ACC112 (cell line): ENCODE measurements at regions not wholly inside any gene's neighbourhood (a gene's known extent, or its start where the extent isn't known, plus 50 kb on each side); places are given as distances from the start of the nearest gene placed in this dataset.

ENCODE experiments used
- H2AFZ ChIP-seq: fragments of 200-600 bp; sonication (generic); one replicate; pipeline ENCODE4 v1.6.0; 2017; ENCODE audit warnings: antibody characterized with exemption, low read length; ENCODE audit not compliant: unreplicated experiment
- H3K27ac ChIP-seq: fragments of 200-600 bp; sonication (generic); 2 replicates; pipeline ENCODE4 v1.5.1; 2014; ENCODE audit warnings: low read depth, mild to moderate bottlenecking, antibody characterized with exemption, low read length, moderate library complexity
- H3K27me3 ChIP-seq: fragments of 200-600 bp; sonication (generic); 2 replicates; pipeline ENCODE4 v1.6.1; 2014; ENCODE audit warnings: mild to moderate bottlenecking, antibody characterized with exemption, low read length, moderate library complexity, mixed read lengths; ENCODE audit not compliant: insufficient read depth
- H3K36me3 ChIP-seq: fragments of 200-600 bp; sonication (generic); 2 replicates; pipeline ENCODE4 v1.6.1; 2016; ENCODE audit warnings: mild to moderate bottlenecking, antibody characterized with exemption, low read length, moderate library complexity, mixed read lengths; ENCODE audit not compliant: insufficient read depth
- H3K4me1 ChIP-seq: fragments of 200-600 bp; sonication (generic); one replicate; pipeline ENCODE4 v1.6.1; 2016; ENCODE audit warnings: low read length, mixed read lengths; ENCODE audit not compliant: insufficient read depth, unreplicated experiment, control insufficient read depth
- H3K4me3 ChIP-seq: fragments of 200-600 bp; sonication (generic); 2 replicates; pipeline ENCODE4 v1.5.1; 2014; ENCODE audit warnings: mild to moderate bottlenecking, low read depth, low read length
- H3K79me2 ChIP-seq: fragments of 200-600 bp; sonication (generic); one replicate; pipeline ENCODE4 v1.6.0; 2016; ENCODE audit warnings: low read length; ENCODE audit not compliant: control insufficient read depth, unreplicated experiment, insufficient read depth

GRCh38 chr6:6714118-6714897 lies 125.8 kb downstream of the LY86 start:
- Histone ChIP-seq H3K79me2 (no peaks in the 10 kb centered on the region), H3K4me1 (peaks cover 7% of the 10 kb centered on the region), H3K36me3 (no peaks in the 10 kb centered on the region), H3K27me3 (peaks cover 15% of the 10 kb centered on the region; the same call in 1 of the 2 replicates), H2AFZ (no peak overlapping the region), H3K4me3 (no peak overlapping the region), H3K27ac (no peak overlapping the region)

GRCh38 chr6:6714953-6715352 lies 126.4 kb downstream of the LY86 start:
- H3K4me1 ChIP-seq, result peaks cover 7% of the 10 kb centered on the region
- H3K36me3 ChIP-seq, result no peaks in the 10 kb centered on the region
- no peak overlapping the region for H2AFZ ChIP-seq
- H3K79me2 ChIP-seq, result no peaks in the 10 kb centered on the region
- H3K27me3 ChIP-seq, result peaks cover 9% of the 10 kb centered on the region; the same call in 1 of the 2 replicates
- H3K4me3 ChIP-seq, result no peak overlapping the region
- H3K27ac ChIP-seq, result no peak overlapping the region

- H2AFZ ChIP-seq, result no peak overlapping the region
- no peaks in the 10 kb centered on the region for H3K36me3 ChIP-seq
- H3K4me1 ChIP-seq, result peaks cover 7% of the 10 kb centered on the region
- H3K79me2 ChIP-seq, result no peaks in the 10 kb centered on the region
- H3K27me3 ChIP-seq, result peaks cover 4% of the 10 kb centered on the region; the same call in 1 of the 2 replicates
- no peak overlapping the region for H3K27ac ChIP-seq
- no peak overlapping the region for H3K4me3 ChIP-seq
These were observed 126.9 kb downstream of the LY86 start for GRCh38 chr6:6715465-6715864.

GRCh38 chr6:6716998-6717763 lies 128.7 kb downstream of the LY86 start:
- no peak overlapping the region for H2AFZ ChIP-seq
- H3K4me3 ChIP-seq, result no peak overlapping the region
- no peaks in the 10 kb centered on the region for H3K36me3 ChIP-seq
- H3K79me2 ChIP-seq, result no peaks in the 10 kb centered on the region
- H3K4me1 ChIP-seq, result peaks cover 7% of the 10 kb centered on the region
- H3K27ac ChIP-seq, result no peak overlapping the region
- H3K27me3 ChIP-seq, result no peaks in the 10 kb centered on the region

DNA sequence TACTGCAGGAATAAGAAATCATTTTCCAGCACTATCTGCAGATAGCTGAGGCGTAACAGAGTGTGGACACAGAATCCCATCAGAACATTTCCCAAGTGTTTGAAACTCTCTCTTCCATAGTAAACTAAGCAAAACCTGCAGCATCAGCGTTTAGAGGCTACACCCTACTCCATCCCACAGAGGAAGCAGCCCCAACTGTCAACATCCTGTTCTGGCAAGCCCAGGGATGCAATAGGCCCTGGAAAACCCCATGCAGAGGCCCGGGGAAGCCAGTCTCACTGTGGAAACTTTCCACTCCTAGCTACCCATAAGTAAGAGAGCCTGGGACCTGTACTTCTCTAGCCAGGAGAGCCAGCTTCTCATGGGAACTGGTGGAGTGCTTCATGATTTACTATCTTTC lies 129.4 kb downstream of the LY86 start:
- Histone ChIP-seq H3K27me3 (no peaks in the 10 kb centered on the region), H3K4me1 (peaks cover 3% of the 10 kb centered on the region), H3K79me2 (no peaks in the 10 kb centered on the region), H3K36me3 (no peaks in the 10 kb centered on the region), H3K4me3 (no peak overlapping the region), H3K27ac (no peak overlapping the region), H2AFZ (no peak overlapping the region)

GRCh38 chr6:6721606-6722005 lies 133.1 kb downstream of the LY86 start:
- Histone ChIP-seq H3K4me3 (no peak overlapping the region), H3K36me3 (no peaks in the 10 kb centered on the region), H3K27ac (no peak overlapping the region), H3K79me2 (no peaks in the 10 kb centered on the region), H2AFZ (no peak overlapping the region), H3K4me1 (peaks cover 10% of the 10 kb centered on the region), H3K27me3 (no peaks in the 10 kb centered on the region)

DNA sequence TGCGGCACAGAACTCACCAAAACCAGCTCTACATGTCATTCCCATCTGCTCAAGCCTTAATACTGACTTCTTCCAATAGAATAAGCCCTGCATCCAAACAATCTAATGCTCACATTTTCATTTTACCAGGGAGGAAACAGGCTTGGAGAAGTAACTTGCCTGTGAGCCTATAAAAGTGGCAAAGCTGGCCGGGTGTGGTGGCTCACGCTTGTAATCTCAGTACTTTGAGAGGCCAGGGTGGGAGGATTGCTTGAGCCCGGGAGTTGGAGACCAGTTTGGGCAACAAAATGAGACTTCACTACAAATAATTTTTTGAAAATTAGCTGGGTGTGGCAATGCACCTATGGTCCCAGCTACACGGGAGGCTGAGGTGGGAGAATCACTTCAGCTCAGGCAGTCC lies 133.7 kb downstream of the LY86 start:
- Histone ChIP-seq H3K27ac (no peak overlapping the region), H3K79me2 (no peaks in the 10 kb centered on the region), H3K4me3 (no peak overlapping the region), H2AFZ (no peak overlapping the region), H3K27me3 (no peaks in the 10 kb centered on the region), H3K4me1 (peaks cover 10% of the 10 kb centered on the region), H3K36me3 (no peaks in the 10 kb centered on the region)

GRCh38 chr6:6723361-6723760 lies 134.8 kb downstream of the LY86 start:
- no peak overlapping the region for H3K4me3 ChIP-seq
- H3K4me1 ChIP-seq, result peaks cover 10% of the 10 kb centered on the region
- peak overlapping the region; percentile 55 for H2AFZ ChIP-seq
- H3K79me2 ChIP-seq, result no peaks in the 10 kb centered on the region
- no peak overlapping the region for H3K27ac ChIP-seq
- H3K27me3 ChIP-seq, result no peaks in the 10 kb centered on the region
- no peaks in the 10 kb centered on the region for H3K36me3 ChIP-seq

DNA sequence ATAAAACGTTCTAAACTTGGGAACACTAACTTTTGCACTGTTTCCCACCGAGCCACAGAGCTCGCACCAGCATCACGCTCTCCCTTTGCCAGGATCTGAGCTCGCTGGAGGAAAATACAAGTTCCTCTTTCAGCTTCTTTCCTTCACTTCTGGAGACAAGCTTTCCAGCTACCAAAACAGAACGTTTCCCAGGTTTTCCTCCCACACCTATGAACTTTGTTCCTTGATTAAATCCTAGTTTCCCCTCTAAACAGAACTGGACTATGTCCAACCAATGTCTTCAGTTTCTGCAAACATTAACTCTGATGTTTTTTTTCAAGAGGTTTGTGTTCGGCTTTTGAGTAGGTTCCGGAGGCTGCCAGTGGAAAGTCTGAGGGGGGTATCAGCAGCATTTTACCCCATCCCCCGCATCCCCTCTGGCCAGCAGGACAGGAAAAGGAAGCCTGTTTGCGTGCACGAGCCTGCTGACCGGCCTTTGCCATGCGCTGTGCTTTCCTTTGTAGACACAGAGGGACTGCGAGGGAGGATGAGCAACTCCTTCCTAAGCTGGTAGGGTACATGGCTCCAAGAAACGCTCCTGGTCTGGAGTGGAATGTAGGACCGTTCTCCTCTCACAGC lies 135.5 kb downstream of the LY86 start:
- Histone ChIP-seq H3K79me2 (no peaks in the 10 kb centered on the region), H2AFZ (peak overlapping the region; percentile 55), H3K27ac (no peak overlapping the region), H3K4me1 (peaks cover 10% of the 10 kb centered on the region), H3K36me3 (no peaks in the 10 kb centered on the region), H3K4me3 (peak overlapping the region; percentile 72), H3K27me3 (no peaks in the 10 kb centered on the region)

GRCh38 chr6:6724539-6725467 lies 136.3 kb downstream of the LY86 start:
- Histone ChIP-seq H3K4me1 (peaks cover 10% of the 10 kb centered on the region), H2AFZ (peak overlapping the region; percentile 55), H3K79me2 (no peaks in the 10 kb centered on the region), H3K4me3 (peak overlapping the region; percentile 72), H3K27ac (no peak overlapping the region), H3K27me3 (no peaks in the 10 kb centered on the region), H3K36me3 (no peaks in the 10 kb centered on the region)
